ENCODE measurements at regions not wholly inside any gene's neighbourhood (a gene's known extent, or its start where the extent isn't known, plus 50 kb on each side); places are given as distances from the start of the nearest gene placed in this dataset.
"Not testable (repeated sequence)": the region's sequence is repeated elsewhere in the genome, so short reads cannot be mapped to it uniquely, and the experiment has no call there.

DNA sequence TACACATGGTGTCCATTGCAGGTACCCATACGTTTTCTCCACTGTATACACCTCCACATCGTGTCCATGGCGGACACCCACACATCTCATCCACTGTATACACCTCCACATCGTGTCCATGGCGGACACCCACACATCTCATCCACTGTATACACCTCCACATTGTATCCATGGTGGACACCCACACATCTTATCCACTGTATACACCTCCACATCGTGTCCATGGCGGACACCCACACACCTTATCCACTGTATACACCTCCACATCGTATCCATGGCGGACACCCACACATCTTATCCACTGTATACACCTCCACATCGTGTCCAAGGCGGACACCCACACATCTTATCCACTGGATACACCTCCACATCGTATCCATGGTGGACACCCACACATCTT is 50.4 kb upstream of the TTC34 start:
- in situ Hi-C loops (cut with MboI; ENCODE audit: low pct_unique_long_range_greater_than_20kb, low sequenced_read_pairs); DNase-seq: not testable (repeated sequence)

DNA sequence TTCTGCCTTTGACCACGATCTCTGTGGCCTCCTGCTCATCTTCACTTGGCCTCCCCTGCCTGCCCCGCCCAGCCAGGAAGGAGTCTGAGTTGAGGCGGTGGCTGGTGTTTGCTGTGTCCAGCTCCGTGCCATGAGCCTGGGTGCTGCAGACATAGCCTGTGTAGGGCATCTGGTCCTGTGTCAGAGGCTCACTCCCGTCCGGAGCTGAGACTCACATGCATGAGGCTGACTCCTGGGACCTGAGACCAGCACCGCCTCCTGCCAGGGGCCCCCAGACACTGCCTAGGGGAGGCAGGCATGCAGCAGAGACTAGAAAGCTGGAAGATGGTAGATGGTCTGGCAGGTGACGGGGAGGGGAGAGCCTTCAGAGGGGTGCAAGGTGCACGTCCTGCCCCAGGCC is 52.2 kb upstream of the TTC34 start:
- DNase-seq, result no peak
- in situ Hi-C loops (cut with MboI; ENCODE audit: low pct_unique_long_range_greater_than_20kb, low sequenced_read_pairs), result no loop called here

DNA sequence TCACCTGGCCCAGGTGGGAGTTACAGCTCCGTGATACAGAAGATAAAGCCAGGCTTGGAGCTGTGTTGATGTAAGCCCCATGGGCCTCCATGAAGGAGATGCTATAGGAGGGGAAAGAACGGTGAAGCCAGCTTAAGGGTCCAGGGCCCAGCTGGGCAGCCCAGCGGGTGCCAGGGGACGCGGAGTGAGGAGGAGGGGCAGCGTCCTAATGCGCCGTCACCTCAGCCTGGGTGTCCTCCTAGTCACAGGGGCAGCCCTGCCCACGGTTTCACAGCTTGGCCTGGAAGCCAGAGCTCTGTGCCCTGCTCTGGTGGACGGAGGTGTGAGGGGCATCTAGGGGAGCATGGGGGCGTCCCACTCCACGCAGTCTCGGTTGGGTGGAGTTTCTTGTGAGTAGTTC is 52.7 kb upstream of the TTC34 start:
- in situ Hi-C loops (cut with MboI; ENCODE audit: low pct_unique_long_range_greater_than_20kb, low sequenced_read_pairs), result no loop called here
- no peak for DNase-seq

GRCh38 chr1:2854611-2855010 is 53.1 kb upstream of the TTC34 start:
- no peak for DNase-seq
- in situ Hi-C loops (cut with MboI; ENCODE audit: low pct_unique_long_range_greater_than_20kb, low sequenced_read_pairs), result no loop called here

DNA sequence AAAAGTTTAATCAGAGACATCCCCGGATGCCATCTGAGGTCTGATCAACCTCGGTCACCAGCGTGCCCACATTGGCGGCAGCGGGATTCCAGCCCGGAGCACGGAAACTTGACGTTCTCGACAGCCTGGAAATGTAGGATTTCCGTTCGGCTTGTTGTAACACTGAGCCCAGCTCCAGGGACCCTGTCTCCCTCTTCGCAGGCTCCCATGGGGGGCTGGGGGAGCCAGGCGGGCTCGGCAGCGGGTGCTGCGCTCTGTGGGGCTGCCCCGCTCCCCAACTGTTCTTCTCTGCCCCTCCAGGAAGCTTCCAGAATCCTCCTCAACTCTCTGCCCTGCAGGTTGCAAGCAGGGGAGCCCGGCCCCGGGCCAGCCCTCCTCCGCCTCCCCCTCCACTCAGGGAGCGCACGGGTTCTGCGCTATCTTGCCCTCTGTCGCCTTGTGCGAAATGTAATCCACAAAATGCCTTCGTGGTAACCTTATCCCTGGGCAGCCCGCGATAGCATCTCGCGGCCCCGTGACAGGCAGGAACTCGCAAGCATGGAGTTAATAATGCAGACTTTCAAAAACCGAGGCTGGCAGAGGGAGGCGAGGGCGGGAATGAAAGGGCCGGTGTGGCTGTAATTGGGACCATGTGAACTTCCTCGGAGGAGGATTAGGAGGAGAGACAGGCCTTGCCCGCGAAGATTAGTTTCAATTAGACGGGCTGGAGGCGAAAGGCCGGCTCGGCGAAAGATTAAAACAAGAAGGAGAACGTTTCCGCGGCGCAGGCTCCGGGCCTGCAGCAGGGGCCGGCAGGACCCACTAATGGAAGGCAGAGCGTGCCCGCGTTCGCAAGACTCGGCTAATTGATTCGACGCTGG is 53.9 kb upstream of the TTC34 start:
- in situ Hi-C loops (cut with MboI; ENCODE audit: low pct_unique_long_range_greater_than_20kb, low sequenced_read_pairs), result no loop called here
- DNase-seq, result no peak

GRCh38 chr1:2856066-2856390 is 54.5 kb upstream of the TTC34 start:
- in situ Hi-C loops (cut with MboI; ENCODE audit: low pct_unique_long_range_greater_than_20kb, low sequenced_read_pairs), result no loop called here
- DNase-seq, result no peak

DNA sequence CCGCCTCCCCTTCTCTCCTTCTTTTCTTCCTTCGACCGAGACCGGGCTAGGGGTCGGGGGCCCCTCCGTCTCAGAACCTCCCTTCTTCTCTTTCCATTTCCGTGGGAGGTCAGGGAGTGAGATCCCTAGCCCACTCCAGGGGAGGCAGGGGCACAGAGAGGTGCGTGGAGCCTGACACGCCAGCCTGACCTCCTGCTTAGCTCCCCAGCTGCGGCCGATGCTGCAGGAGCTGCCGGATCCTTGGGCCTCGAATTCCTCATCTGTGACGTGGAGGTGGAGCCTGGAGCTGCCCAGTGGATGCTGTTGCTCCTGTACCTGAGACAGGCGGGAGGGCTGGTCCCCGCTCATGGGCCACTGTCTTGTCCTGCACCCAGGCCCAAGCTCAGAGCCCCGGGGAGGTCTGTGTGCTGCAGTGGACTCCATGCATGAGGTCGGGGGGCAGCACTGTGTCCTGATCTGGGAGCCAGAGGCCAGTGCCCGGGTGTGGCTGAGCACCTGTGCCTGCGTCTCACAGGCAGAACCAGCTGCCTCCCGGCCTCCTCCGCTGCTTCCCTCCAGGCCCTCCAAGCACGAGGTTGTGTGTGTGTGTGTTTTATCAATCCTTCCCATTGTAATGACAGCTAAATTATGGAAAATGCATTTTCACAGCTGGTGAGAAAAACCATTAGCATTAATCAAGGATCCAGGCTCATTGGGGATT is 55.3 kb upstream of the TTC34 start:
- DNase-seq, result no peak
- in situ Hi-C loops (cut with MboI; ENCODE audit: low pct_unique_long_range_greater_than_20kb, low sequenced_read_pairs), result no loop called here

DNA sequence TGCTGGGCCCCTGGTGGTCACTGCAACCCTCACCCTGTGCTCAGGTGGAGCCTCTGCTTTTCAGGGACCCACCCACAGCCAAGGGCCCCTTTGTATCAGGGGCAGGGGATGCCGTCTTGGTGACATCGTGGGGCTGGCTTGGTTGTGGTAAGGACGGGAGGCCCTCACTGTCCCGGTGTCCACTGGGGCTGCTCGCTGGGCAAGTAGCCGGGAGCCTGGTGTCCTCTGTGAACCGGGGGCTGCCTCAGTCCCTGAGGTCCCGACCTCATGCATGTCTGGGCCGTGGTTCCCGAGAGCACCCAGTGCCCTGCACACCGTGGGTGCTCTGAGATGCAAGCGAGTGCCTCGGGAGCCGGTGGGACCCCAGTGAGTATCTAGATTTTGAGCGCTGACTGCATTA is 56.0 kb upstream of the TTC34 start:
- DNase-seq, result no peak
- in situ Hi-C loops (cut with MboI; ENCODE audit: low pct_unique_long_range_greater_than_20kb, low sequenced_read_pairs), result no loop called here

DNA sequence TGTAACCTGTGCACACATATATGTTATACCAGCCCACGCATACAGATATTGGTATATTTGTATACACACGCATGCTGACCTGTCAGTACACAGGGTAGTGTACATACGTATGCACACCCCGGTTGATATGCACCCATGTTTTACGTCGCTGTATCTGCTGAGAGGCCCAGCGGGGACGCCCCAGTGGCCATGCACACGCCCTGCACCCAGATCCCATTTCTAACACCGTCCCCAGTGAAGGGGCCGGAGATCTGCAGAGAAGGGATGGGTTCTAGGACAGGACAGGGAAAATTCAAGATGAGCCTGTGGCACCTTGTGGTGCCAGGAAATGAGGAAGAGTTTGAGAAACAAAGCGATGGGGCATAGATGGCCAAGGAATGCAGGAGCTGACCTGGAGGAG is 57.2 kb upstream of the TTC34 start:
- in situ Hi-C loops (cut with MboI; ENCODE audit: low pct_unique_long_range_greater_than_20kb, low sequenced_read_pairs), result no loop called here
- DNase-seq, result no peak

DNA sequence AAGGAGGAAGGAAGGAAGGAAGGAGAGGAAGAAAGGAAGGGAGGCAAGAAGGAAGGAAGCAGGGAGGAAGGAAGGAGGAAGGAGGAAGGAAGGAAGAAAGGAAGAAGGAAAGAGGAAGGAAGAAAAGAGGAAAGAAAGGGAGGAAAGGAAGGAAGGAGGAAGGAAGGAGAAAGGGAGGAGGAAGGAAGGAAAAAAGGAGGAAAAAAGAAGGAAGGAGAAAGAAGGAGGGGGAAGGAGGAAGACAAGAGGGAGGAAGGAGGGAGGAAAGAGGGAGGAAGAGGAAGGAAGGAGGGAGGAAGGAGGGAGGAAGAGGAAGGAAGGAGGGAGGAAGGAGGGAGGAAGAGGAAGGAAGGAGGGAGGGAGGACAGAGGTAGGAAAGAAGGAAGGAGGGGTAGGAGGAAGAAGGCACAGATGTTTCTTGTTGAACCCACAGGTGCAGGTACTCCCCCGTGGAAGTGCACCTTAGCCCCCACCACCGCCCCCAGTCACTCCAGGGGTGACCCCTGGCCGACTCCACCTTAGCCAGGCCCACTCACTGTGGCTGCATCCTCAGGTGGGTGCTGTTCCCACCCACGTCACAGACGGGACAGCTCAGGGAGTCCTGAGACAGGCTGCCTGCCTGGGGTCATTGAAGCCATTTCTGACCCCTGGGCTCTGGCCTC is 57.9 kb upstream of the TTC34 start:
- in situ Hi-C loops (cut with MboI; ENCODE audit: low pct_unique_long_range_greater_than_20kb, low sequenced_read_pairs), result no loop called here
- no peak for DNase-seq

DNA sequence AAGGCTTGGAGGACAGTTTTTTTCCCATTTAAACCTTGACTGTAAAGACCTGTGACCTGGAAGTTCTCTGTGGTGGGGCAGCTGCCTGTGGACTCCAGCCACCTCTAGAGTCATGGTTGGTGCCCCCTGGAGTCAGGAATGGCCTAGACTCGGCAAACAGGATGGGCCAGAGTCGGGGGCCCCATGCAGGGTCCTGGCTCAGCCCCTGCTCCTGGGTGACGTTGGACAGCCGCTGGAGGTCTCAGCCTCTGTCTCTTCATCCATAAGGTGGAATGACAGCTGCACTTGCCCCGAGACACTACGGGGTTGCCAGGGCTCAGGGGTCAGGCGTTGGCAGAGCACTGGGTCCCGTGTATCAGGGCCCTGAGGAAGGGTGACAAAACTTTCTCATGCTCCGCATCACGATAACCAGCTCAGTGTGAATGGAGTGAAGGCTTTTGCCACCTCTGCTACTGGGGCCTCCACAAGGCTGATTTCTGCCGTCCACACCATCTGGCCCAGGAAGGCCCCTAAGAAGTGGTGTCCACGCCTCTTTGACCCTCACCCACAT is 58.5 kb upstream of the TTC34 start:
- in situ Hi-C loops (cut with MboI; ENCODE audit: low pct_unique_long_range_greater_than_20kb, low sequenced_read_pairs), result no loop called here
- no peak for DNase-seq

DNA sequence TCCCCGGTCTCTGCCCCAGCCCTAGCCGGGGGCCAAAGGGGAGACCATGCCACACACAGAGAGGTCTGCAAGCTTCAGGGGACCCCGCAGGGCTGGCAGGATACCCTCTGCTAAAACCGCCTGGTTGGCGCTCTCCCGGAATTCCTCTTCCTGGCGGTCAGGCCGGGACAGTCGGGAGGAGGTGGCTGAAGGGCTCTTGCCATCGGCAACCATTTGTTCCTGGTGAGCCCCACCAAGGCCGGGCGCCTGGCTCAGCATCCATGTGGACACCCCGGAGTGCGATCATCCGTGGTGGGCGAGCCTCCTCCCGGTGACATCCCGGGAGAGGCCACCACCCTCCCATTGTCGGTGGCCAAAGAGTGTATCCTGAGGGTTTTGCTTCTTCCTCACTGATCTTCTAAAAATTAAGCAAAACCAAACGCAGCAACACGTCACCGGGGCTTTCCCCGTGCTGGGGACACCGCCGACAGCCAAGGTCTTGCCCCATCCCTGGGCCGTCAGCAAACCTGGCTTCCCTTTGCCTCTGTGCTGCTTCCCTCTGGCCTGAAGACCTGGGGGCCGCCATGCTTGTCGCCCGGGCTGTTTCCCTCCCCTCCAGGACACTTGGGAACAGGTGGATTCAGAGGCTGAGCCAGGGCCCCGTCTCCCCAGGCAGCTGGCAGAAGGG is 59.1 kb upstream of the TTC34 start:
- in situ Hi-C loops (cut with MboI; ENCODE audit: low pct_unique_long_range_greater_than_20kb, low sequenced_read_pairs), result no loop called here

GRCh38 chr1:2861143-2861987 is 59.9 kb upstream of the TTC34 start:
- no peak for DNase-seq
- in situ Hi-C loops (cut with MboI; ENCODE audit: low pct_unique_long_range_greater_than_20kb, low sequenced_read_pairs), result no loop called here

More for the DNA sequence above, 59.1 kb upstream of the TTC34 start:
- DNase-seq, result no peak

DNA sequence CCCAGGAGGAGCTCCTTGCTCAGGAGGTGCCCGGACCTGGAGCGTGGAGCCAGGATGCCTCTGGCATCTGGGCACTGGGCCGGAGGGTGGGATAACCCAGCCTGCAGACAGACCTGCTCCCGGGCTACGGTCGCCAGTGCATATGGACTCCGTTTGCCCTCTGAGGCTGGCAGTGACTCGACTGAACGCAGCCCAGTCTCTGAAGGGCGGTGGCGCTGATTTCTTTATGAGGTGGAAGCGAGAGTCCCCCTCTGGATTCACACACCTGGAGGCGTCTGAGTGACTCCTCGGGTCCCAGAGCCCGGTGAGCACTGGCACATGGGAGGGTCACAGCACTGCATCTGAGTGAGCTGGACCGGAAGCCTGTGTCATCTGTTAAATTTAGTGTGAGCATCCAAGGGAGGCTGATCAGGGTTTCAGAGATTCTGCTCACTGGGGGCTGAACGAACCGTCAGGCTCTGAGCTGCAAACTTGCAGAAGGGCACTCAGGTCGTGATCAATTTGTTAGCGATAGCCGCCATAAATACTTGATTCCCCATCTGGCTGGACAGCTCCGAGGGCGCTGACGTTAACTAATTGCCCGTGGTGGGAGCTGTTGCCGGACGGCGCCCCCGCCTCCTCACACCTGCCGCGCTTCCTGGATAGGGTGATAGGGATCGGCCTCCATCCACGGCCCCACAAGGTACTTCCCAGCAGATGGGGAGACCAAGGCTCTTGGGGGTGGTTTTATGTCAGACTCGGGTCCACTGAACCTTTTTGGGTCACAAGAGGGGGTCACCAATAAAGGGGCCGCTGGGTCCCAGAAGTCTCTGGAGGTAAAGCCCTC is 60.7 kb upstream of the TTC34 start:
- in situ Hi-C loops (cut with MboI; ENCODE audit: low pct_unique_long_range_greater_than_20kb, low sequenced_read_pairs), result no loop called here
- DNase-seq, result no peak

GRCh38 chr1:2862814-2863647 is 61.5 kb upstream of the TTC34 start:
- in situ Hi-C loops (cut with MboI; ENCODE audit: low pct_unique_long_range_greater_than_20kb, low sequenced_read_pairs), result no loop called here
- no peak for DNase-seq

GRCh38 chr1:2863648-2863963 is 62.1 kb upstream of the TTC34 start:
- in situ Hi-C loops (cut with MboI; ENCODE audit: low pct_unique_long_range_greater_than_20kb, low sequenced_read_pairs), result no loop called here
- DNase-seq, result no peak

- in situ Hi-C loops (cut with MboI; ENCODE audit: low pct_unique_long_range_greater_than_20kb, low sequenced_read_pairs), result no loop called here
- DNase-seq, result no peak
Observed at GRCh38 chr1:2864203-2864905, 62.9 kb upstream of the TTC34 start.
